HUES48 (cell line): ENCODE measurements at regions not wholly inside any gene's neighbourhood (a gene's known extent, or its start where the extent isn't known, plus 50 kb on each side); places are given as distances from the start of the nearest gene placed in this dataset.
A peak's percentile ranks its signal among the peaks of the same experiment; 100 is the strongest.

Experiments
- H3K27ac ChIP-seq: one replicate; pipeline ENCODE4 v1.7.0; 2013; ENCODE audit warnings: low read depth, low read length, inconsistent platforms
- H3K27me3 ChIP-seq: 2 replicates; pipeline ENCODE4 v1.6.1; 2013; ENCODE audit warnings: mild to moderate bottlenecking, low read length; ENCODE audit not compliant: control insufficient read depth, insufficient read depth
- H3K36me3 ChIP-seq: 2 replicates; pipeline ENCODE4 v1.6.1; 2013; ENCODE audit warnings: low read length; ENCODE audit not compliant: control insufficient read depth, insufficient read depth
- H3K4me1 ChIP-seq: 2 replicates; pipeline ENCODE4 v1.6.1; 2013; ENCODE audit warnings: mild to moderate bottlenecking, low read length; ENCODE audit not compliant: control insufficient read depth, insufficient read depth
- H3K4me3 ChIP-seq: 2 replicates; pipeline ENCODE4 v1.5.1; 2013; ENCODE audit warnings: mild to moderate bottlenecking, low read depth, low read length
- H3K9ac ChIP-seq: 2 replicates; pipeline ENCODE4 v1.6.1; 2013; ENCODE audit warnings: mild to moderate bottlenecking, low read depth, low read length, moderate library complexity
- H3K9me3 ChIP-seq: 2 replicates; pipeline ENCODE4 v1.6.1; 2013; ENCODE audit warnings: low read length; ENCODE audit not compliant: control insufficient read depth, insufficient read depth

DNA sequence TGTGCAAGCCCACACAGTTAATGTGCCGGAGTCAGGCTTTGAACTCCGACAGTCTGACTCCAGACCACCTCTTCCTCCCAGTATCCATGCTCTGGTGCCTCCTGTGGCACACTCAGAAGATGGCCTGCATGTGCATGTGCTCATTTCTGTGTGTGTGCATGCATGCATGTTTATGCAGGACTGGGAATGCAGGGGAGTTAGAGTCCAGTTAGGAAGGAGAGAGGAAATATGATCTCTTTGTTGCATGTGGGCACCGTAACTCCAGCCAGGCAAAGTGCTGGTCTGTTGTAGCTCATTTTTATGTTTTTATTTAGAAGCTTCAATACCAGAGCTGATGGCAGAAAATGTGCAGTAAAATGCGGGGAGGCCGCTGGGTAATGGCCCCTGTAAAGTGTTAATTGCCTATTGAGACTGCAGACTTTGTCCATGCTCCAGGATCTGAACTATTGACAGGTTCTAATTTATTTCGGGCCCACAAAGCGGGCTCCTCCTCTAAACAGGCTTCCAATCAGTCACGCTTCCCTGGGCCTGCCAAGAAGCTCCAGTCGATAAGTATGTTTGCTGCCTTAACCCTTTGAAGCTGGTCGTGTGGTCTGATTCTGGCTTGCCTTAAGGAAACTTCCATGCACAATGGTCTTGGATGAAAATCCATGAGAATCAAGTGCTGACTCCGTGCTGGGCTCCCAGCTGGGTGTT, 248.3 kb downstream of the DHX35 start:
- H3K27me3 ChIP-seq = peaks cover 50% of the 10 kb centered on the region
- H3K9ac ChIP-seq = no peak overlapping the region
- no peak overlapping the region for H3K27ac ChIP-seq
- no peaks in the 10 kb centered on the region for H3K36me3 ChIP-seq
- no peaks in the 10 kb centered on the region; the same call in 1 of the 2 replicates for H3K4me1 ChIP-seq
- H3K4me3 ChIP-seq = no peak overlapping the region
- H3K9me3 ChIP-seq = no peaks in the 10 kb centered on the region

DNA sequence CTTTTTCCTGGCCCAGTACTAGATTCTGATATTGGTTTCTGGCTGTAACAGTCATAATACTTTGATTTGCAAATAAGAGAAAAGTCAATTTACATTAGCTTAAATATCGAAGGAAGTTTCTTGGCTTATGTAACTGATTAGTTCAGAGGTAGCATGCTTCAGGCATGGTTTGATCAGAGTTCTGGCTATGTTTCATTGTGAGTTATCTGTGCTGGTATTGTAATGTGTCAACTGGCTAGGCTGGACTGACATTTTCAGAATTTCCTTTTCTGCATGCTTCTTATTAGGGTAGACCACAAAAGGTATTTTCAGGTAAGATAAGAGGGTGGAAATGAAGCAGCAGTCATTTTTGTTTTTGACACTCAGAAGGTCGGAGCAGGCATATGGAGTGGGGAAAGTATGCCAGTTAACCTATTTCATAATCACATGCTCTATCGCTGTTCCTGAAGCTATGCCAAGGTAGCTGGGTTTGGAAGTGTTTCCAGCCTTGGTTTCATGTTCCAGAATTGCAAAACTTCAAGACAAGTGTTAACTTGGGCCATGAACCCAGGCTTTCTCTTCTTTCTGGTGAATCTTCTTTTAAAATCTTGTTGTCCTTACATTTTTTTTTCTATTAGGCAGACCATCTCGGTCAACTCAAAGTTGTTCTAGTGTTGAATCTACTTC, 244.9 kb downstream of the DHX35 start:
- Histone ChIP-seq H3K4me3 (no peak overlapping the region), H3K9me3 (no peaks in the 10 kb centered on the region), H3K27me3 (peaks cover 27% of the 10 kb centered on the region)

DNA sequence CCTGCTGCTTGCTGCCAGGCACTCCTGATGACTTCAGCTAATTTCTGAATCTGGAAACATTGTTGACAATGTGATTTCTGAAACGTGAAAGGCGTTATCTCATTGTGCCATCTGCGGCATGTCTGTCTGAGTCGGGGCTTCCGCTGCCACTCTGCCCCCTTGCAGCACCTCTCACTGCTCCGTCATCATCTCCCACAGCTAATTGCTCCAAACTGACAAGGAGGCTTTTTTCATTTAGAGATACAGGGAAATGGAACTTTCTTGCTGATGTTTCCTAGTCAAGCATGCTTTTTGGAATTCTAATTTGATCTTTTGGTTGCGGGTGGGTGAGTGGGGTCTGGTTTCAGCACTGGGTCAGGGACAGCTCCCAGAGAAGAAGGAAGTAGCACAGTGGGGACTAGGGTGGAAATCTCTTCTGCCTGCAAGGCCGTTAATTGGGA, 233.5 kb downstream of the DHX35 start:
- Histone ChIP-seq H3K9ac (no peak overlapping the region), H3K27me3 (no peaks in the 10 kb centered on the region), H3K27ac (no peak overlapping the region), H3K4me3 (no peak overlapping the region), H3K36me3 (no peaks in the 10 kb centered on the region), H3K4me1 (no peaks in the 10 kb centered on the region), H3K9me3 (no peaks in the 10 kb centered on the region)

More for the DNA sequence above, 244.9 kb downstream of the DHX35 start:
- Histone ChIP-seq H3K27ac (no peak overlapping the region), H3K4me1 (no peaks in the 10 kb centered on the region; the same call in 1 of the 2 replicates), H3K9ac (no peak overlapping the region), H3K36me3 (no peaks in the 10 kb centered on the region)

DNA sequence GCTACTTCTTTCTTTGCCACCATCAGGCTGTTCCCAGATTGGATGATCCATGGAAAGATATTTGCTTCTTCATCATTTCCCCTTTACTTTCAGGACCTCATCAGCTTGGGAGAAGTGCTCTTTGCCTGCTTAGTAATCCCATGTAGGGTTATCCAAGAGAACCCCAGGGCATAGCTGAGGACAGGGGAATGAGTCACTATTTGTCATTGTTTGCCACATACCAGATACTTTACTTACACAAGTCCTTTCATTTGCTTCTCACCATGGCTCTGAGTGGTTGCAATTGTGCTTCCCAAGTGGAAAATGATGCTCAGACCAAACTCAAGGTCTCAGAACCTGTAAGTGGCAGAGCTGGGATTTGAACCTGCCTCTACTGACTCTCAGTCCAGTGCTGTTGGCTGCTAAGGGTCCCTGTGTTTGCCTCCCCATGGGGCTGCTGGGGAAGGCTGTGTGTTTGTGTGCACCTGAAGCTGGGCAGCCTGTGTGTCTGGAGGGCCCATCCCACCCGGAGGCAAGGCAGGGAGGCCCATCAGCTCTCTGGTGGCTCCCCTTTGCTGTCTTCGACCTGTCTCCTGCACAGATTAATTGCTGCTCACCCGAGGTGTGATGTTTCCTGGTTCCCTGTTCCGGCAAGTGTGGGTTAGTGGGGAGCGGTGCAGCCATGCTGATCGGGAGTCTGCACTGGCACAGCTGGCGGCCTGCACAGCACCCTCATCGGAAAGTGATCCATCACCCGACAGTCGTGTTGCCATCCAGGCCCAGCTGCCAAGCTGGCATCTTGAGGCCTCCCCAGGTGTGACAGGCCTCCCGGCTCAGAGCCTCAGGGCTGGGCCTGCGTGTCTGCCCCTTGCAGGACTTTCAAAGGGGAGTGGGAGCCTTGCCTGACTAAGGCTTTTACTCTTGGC, 228.8 kb downstream of the DHX35 start:
- Histone ChIP-seq H3K27me3 (no peaks in the 10 kb centered on the region), H3K4me3 (no peak overlapping the region), H3K9me3 (no peaks in the 10 kb centered on the region), H3K36me3 (no peaks in the 10 kb centered on the region), H3K27ac (peak overlapping the region; percentile 55), H3K4me1 (no peaks in the 10 kb centered on the region), H3K9ac (no peak overlapping the region)

DNA sequence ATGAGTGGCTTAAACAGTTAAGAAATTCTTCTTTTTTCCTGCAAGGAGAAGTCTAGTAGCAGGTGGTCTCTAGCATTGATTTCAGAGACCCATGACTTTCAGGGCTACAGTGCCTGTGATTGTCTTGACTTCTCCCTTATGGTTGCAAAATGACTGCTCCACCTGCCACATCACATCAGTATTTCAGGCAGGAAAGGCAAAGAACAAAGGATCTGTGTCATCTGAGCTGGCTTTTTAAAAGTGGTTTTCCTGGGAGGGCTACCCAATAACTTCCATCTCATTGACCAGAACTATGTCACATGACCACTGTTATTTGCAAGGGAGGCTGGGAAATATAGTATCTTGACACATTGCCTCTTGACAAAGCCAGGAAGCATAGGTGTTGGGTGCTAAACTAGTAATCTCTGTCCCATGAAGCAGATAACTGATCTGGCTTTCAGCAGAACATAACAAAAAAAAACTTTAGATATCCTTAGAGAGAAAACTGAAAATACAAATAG, 226.2 kb downstream of the DHX35 start:
- H3K27me3 ChIP-seq = no peaks in the 10 kb centered on the region
- no peaks in the 10 kb centered on the region for H3K4me1 ChIP-seq
- no peak overlapping the region for H3K27ac ChIP-seq
- peaks cover 7% of the 10 kb centered on the region for H3K9me3 ChIP-seq
- H3K4me3 ChIP-seq = no peak overlapping the region
- H3K36me3 ChIP-seq = no peaks in the 10 kb centered on the region
- no peak overlapping the region for H3K9ac ChIP-seq

DNA sequence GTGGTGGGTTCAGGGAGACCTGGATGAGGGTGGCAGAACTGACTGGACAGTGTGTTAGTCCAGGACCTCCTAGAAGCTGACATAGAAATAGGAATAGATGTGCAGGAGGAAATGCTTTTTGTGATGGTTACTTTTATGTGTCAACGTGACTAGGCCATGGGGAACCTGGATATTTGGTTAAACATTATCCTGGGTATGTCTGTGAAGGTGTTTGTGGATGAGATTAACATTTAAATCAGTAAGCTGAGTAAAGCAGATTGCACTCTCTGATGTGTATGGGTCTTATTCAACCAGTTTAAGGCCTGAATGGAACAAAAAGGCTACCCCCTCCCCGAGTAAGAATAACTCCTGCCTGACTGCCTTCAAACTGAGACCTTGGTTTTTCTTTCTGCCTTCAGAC, 219.3 kb downstream of the DHX35 start:
- H3K4me3 ChIP-seq = no peak overlapping the region
- H3K9me3 ChIP-seq = peaks cover 7% of the 10 kb centered on the region
- no peak overlapping the region for H3K9ac ChIP-seq
- H3K27me3 ChIP-seq = no peaks in the 10 kb centered on the region
- H3K27ac ChIP-seq = no peak overlapping the region
- no peaks in the 10 kb centered on the region for H3K4me1 ChIP-seq
- H3K36me3 ChIP-seq = no peaks in the 10 kb centered on the region

DNA sequence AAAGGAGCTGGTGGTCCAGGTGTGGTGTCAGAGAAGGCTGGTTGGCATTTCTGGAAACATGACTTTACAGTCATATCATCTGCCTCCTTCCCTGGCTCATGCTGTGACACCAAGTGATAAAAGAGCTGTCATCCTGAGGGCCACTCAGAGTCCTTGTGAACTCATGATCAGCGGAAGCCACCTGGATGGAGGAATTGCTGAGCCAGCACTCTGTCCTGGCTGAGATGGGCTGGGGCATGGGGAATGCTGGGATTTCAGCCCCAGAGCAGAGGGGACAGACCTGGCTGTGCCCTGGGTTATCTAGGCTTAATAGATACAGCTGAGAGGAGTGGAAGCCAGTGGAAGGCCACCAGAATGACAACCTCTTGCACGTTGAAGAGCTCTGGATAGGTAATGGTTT, 214.3 kb downstream of the DHX35 start:
- Histone ChIP-seq H3K9ac (no peak overlapping the region), H3K4me1 (no peaks in the 10 kb centered on the region), H3K9me3 (no peaks in the 10 kb centered on the region), H3K27ac (no peak overlapping the region), H3K36me3 (no peaks in the 10 kb centered on the region), H3K4me3 (no peak overlapping the region), H3K27me3 (no peaks in the 10 kb centered on the region)

DNA sequence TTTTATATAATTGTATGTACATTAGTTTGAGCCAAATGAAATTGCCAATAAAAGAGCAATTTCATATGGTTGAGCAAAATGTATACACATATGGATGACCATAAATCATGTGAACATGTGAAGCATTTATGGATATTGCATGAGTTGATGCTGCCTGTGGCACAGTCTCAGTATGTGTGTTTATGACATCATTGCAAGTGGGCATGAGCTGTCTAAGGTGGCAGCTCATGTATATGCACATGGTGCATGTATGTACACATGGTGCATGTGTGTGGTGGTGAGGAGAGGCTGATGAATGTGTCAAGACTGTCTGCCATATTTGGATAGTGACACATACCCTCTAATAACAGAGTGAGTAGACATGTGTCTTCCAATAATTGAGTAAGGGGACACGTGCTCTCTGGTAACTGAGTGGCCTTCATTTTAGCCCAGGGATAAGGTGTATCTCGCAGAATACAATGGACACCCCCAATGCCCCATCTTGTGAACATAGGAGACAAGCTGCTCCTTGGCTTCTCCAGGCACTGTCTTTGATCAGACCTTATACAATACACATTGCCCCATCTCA, 208.8 kb downstream of the DHX35 start:
- Histone ChIP-seq H3K4me3 (no peak overlapping the region), H3K27ac (no peak overlapping the region), H3K9me3 (no peaks in the 10 kb centered on the region), H3K9ac (no peak overlapping the region), H3K4me1 (no peaks in the 10 kb centered on the region), H3K27me3 (no peaks in the 10 kb centered on the region), H3K36me3 (no peaks in the 10 kb centered on the region)

DNA sequence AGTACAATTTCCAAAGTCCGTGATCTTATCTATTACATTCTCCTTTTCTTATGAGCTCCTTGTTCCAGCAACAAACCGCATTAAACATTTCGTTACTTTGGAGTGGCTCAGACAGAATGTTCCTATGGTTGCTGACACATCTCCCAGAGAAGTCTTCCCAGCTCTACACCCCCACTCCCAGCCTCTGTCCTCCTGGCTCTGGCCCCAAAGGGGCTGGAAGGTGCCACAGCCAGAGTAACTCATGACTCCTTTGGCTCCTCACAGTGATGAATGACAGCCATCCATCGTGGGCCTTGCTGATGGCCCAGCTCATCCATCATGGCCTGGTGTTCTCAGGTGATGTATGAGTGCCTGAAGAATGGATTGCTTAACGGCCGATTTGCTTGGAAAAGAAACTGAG, 203.0 kb downstream of the DHX35 start:
- H3K27ac ChIP-seq = no peak overlapping the region

DNA sequence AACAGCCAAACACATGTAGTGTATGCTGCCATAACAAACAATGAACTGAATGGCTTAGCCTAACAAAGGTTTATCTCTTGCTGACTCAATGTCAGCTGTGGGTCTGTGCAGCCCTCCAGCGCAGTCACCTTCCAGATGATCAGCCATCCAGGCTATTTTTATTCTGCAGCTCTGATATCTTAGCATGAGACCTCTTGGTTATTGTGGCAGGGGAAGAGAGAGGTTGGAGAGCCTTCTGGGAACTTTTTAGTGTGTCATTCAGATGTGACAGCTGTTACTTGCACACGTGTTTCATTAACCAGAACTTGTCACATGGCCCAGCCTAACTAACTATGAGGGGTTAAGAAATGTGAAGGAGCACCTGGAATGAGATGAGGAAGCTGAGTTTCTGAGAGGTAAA, 202.5 kb downstream of the DHX35 start:
- Histone ChIP-seq H3K36me3 (no peaks in the 10 kb centered on the region), H3K27me3 (no peaks in the 10 kb centered on the region), H3K9ac (no peak overlapping the region), H3K9me3 (no peaks in the 10 kb centered on the region), H3K27ac (no peak overlapping the region), H3K4me3 (no peak overlapping the region), H3K4me1 (no peaks in the 10 kb centered on the region)

More for the DNA sequence above, 203.0 kb downstream of the DHX35 start:
- H3K27me3 ChIP-seq = no peaks in the 10 kb centered on the region
- no peaks in the 10 kb centered on the region for H3K36me3 ChIP-seq
- no peaks in the 10 kb centered on the region for H3K9me3 ChIP-seq
- H3K4me3 ChIP-seq = no peak overlapping the region
- no peaks in the 10 kb centered on the region for H3K4me1 ChIP-seq
- H3K9ac ChIP-seq = no peak overlapping the region
